ENCODE measurements at regions not wholly inside any gene's neighbourhood (a gene's known extent, or its start where the extent isn't known, plus 50 kb on each side); places are given as distances from the start of the nearest gene placed in this dataset.

- H3K27ac ChIP-seq (ENCODE audit: insufficient read depth, low read depth, low read length), result no peak overlapping the region
- no peaks in the 10 kb centered on the region for H3K9me1 ChIP-seq (replicated peaks; ENCODE audit: control insufficient read depth, extremely low read depth, insufficient read depth, low read length)
- H4K20me1 ChIP-seq (replicated peaks; ENCODE audit: control insufficient read depth, extremely low read depth, insufficient read depth, low read length), result no peaks in the 10 kb centered on the region
- dilution Hi-C loops (cut with MboI; ENCODE audit: extremely low pct_ligation_motif_present, low sequenced_read_pairs) (no loop called here), intact Hi-C loops (cut with micrococcal nuclease) (no loop called here)
- H3K4me2 ChIP-seq (ENCODE audit: insufficient read depth, low read length), result no peak overlapping the region
- TF ChIP-seq JUN (IDR thresholded peaks at IDR 0.05; ENCODE audit: borderline replicate concordance, insufficient read depth, insufficient read length, low read depth), result no peak
- no peak for TF ChIP-seq CTCF (IDR thresholded peaks at IDR 0.05; ENCODE audit: extremely low read depth in 1 of 2, insufficient read depth in 1 of 2, low read depth in 1 of 2, low read length in 2 of 2)
- no peak for TF ChIP-seq POLR2A (IDR thresholded peaks at IDR 0.05; ENCODE audit: low read depth, low read length)
- no peak for TF ChIP-seq MYC (IDR thresholded peaks at IDR 0.05; ENCODE audit: low read depth, low read length)
- TF ChIP-seq FOS (IDR thresholded peaks at IDR 0.05; ENCODE audit: borderline replicate concordance, insufficient read depth, low read length), result no peak
- TF ChIP-seq POLR2AphosphoS5 (IDR thresholded peaks at IDR 0.05; ENCODE audit: insufficient read depth, low read depth, low read length), result no peak
- TF ChIP-seq MAX (IDR thresholded peaks at IDR 0.05; ENCODE audit: insufficient read depth, insufficient read length), result no peak
- no peak for TF ChIP-seq EZH2 (IDR thresholded peaks at IDR 0.05; ENCODE audit: borderline replicate concordance, low read depth, low read length, severe bottlenecking)
- TF ChIP-seq GATA2 (IDR thresholded peaks at IDR 0.05; ENCODE audit: insufficient read depth, insufficient read length, low read depth, low read length), result no peak
- H3K9ac ChIP-seq (replicated peaks; ENCODE audit: extremely low read depth, insufficient read depth, low read length), result no peak overlapping the region
- ChIA-PET CTCF (no interaction called here), POLR2A (no interaction called here)
- BruUV-seq (replicated peaks), result no TSS peak
- DNase-seq (ENCODE audit: low read depth, low spot score) (no peak), FAIRE-seq (no peak)
- H3K4me1 ChIP-seq (ENCODE audit: control insufficient read depth, extremely low read depth, insufficient read depth, low read length), result no peaks in the 10 kb centered on the region
- no peak overlapping the region for H2AFZ ChIP-seq (ENCODE audit: low read depth, low read length)
- no peaks in the 10 kb centered on the region for H3K79me2 ChIP-seq (ENCODE audit: control insufficient read depth, insufficient read depth, low read length)
- H3K36me3 ChIP-seq (ENCODE audit: control insufficient read depth in 2 of 2, extremely low read depth in 1 of 2, insufficient read depth in 2 of 2, low read length in 2 of 2), result no peaks in the 10 kb centered on the region
- no peaks in the 10 kb centered on the region for H3K9me3 ChIP-seq (replicated peaks; ENCODE audit: control insufficient read depth, insufficient read depth, low read length)
- H3K4me3 ChIP-seq (replicated peaks in 1 of 3; ENCODE audit: insufficient read depth in 1 of 3, low read depth in 1 of 3, low read length in 3 of 3), result no peak overlapping the region
- H3K27me3 ChIP-seq (ENCODE audit: control insufficient read depth in 2 of 2, insufficient read depth in 2 of 2, low read length in 2 of 2), result peaks cover 1 to 3% of the 10 kb centered on the region in 2 experiments
Measured at GRCh38 chr13:75931116-75931515, 295.0 kb downstream of the LMO7 start.

Measured in endothelial cell of umbilical vein (primary cell).